GM12878 (cell line): ENCODE measurements at regions not wholly inside any gene's neighbourhood (a gene's known extent, or its start where the extent isn't known, plus 50 kb on each side); places are given as distances from the start of the nearest gene placed in this dataset.

Experiments used
- ATAC-seq: fragments of 200-7000 bp; cut with Tn5 transposase; 3 replicates; pipeline ENCODE4 v1.9.1; 2020; ENCODE audit warnings: mild to moderate bottlenecking, moderate library complexity
- BruUV-seq: library from RNA; stranded (reverse); fragments of 400-500 nt; replicated peaks from 2 replicates; lab custom pipeline; 2021; lab: Mats Ljungman, UMichigan
- CTCF ChIA-PET: fragments of 300-600 bp; sonication (Branson Sonifier 250); formaldehyde crosslinking; extraction: SDS; loops from one replicate; lab custom pipeline; 2021; ENCODE audit warnings: inconsistent platforms; lab: Yijun Ruan, JAX
- POLR2A ChIA-PET: fragments of 350-600 bp; formaldehyde crosslinking; extraction: SDS; loops from one replicate; lab custom pipeline; 2021; ENCODE audit warnings: inconsistent platforms; lab: Charles Lee
- RAD21 ChIA-PET: fragments of 300-600 bp; sonication (Branson Sonifier 250); formaldehyde crosslinking; loops from one replicate; lab custom pipeline; 2023; ENCODE audit warnings: antibody characterized with exemption; ENCODE audit not compliant: unreplicated experiment; lab: Charles Lee
- SMC1A ChIA-PET: fragments of 300-600 bp; sonication (Branson Sonifier 250); formaldehyde crosslinking; loops from one replicate; lab custom pipeline; 2023; ENCODE audit not compliant: unreplicated experiment, uncharacterized antibody; lab: Charles Lee
- DNase-seq: peaks from one replicate; pipeline ENCODE4 v3.0.0-alpha.2; 2011; ENCODE audit warnings: low read depth, low spot score
- FAIRE-seq: peaks from 3 replicates; lab custom pipeline; 2011; peaks lifted over from hg19 to GRCh38; lab: Jason Lieb, UNC
- H2AFZ ChIP-seq: 2 replicates; pipeline ENCODE4 v1.6.0; 2011; ENCODE audit warnings: low read depth, low read length, control low read depth; ENCODE audit not compliant: control insufficient read depth
- H3K27ac ChIP-seq: 2 replicates; pipeline ENCODE4 v1.5.1; 2011; ENCODE audit warnings: control low read depth; ENCODE audit not compliant: control insufficient read depth, insufficient read depth
- H3K27me3 ChIP-seq, 2 experiments: replicated peaks in 1 of 2; 2 replicates each; pipeline versions ENCODE4 v1.6.0 to v1.6.1; 2011; ENCODE audit warnings: low read length in 1 of 2; ENCODE audit not compliant: control insufficient read depth in 2 of 2, insufficient read depth in 2 of 2
- H3K36me3 ChIP-seq, 2 experiments: 2 replicates each; pipeline ENCODE4 v1.5.1; 2011; ENCODE audit warnings: low read length in 1 of 2; ENCODE audit not compliant: control insufficient read depth in 2 of 2, insufficient read depth in 2 of 2
- H3K4me1 ChIP-seq: 2 replicates; pipeline ENCODE4 v1.6.1; 2011; ENCODE audit warnings: mild to moderate bottlenecking, low read length, moderate library complexity, mixed read lengths; ENCODE audit not compliant: control insufficient read depth, insufficient read depth
- H3K4me2 ChIP-seq: 2 replicates; pipeline ENCODE4 v1.6.0; 2011; ENCODE audit warnings: control low read depth; ENCODE audit not compliant: control insufficient read depth, insufficient read depth
- H3K4me3 ChIP-seq: fragments of 200-600 bp; sonication (generic); 2 replicates; pipeline ENCODE4 v1.5.1; 2016
- H3K79me2 ChIP-seq: 2 replicates; pipeline ENCODE4 v1.6.0; 2011; ENCODE audit warnings: low read length; ENCODE audit not compliant: control insufficient read depth, insufficient read depth
- H3K9ac ChIP-seq: 2 replicates; pipeline ENCODE4 v1.8.0; 2011; ENCODE audit warnings: low read length, control low read depth, mixed read lengths; ENCODE audit not compliant: control insufficient read depth, insufficient read depth
- H3K9me3 ChIP-seq: replicated peaks from 3 replicates; pipeline ENCODE4 v1.5.1; 2011; ENCODE audit warnings: mild to moderate bottlenecking, low read length; ENCODE audit not compliant: control insufficient read depth, insufficient read depth
- H4K20me1 ChIP-seq: 2 replicates; pipeline ENCODE4 v1.6.0; 2011; ENCODE audit not compliant: control insufficient read depth, insufficient read depth
- E2F4 ChIP-seq: IDR thresholded peaks from 2 replicates; pipeline ENCODE4 v1.6.1; 2012; ENCODE audit warnings: low read depth, low read length, improper control_type of control experiment
- EED ChIP-seq: sonication (generic); IDR thresholded peaks from 2 replicates; pipeline ENCODE4 v1.6.1; 2016; ENCODE audit warnings: antibody characterized with exemption, low read depth
- HDAC6 ChIP-seq: fragments of 200-600 bp; sonication (generic); IDR thresholded peaks from one replicate; pipeline ENCODE4 v1.8.0; 2017; ENCODE audit warnings: antibody characterized with exemption; ENCODE audit not compliant: unreplicated experiment
- IRF5 ChIP-seq: fragments of 450-650 bp; IDR thresholded peaks from 2 replicates; pipeline ENCODE4 v1.6.1; 2017; ENCODE audit warnings: borderline replicate concordance
- MEF2A ChIP-seq: IDR thresholded peaks from 2 replicates; pipeline ENCODE4 v1.6.1; 2011; ENCODE audit warnings: low read depth, mild to moderate bottlenecking, low read length, moderate library complexity; ENCODE audit not compliant: insufficient read depth
- MTA2 ChIP-seq: fragments of 450-650 bp; IDR thresholded peaks from 2 replicates; pipeline ENCODE4 v1.6.1; 2016; ENCODE audit warnings: low read depth, mild to moderate bottlenecking, moderate library complexity
- NR2C2 ChIP-seq: IDR thresholded peaks from 2 replicates; pipeline ENCODE4 v1.6.1; 2011; ENCODE audit warnings: borderline replicate concordance, low read depth; ENCODE audit not compliant: control insufficient read depth, insufficient read length
- RCOR1 ChIP-seq: conservative IDR thresholded peaks from 2 replicates; pipeline ENCODE4 v1.6.1; 2012; ENCODE audit warnings: low read depth, low read length, improper control_type of control experiment
- TAF1 ChIP-seq: IDR thresholded peaks from 2 replicates; pipeline ENCODE4 v1.6.1; 2011; ENCODE audit warnings: mild to moderate bottlenecking, low read depth, low read length, borderline replicate concordance
- TCF7 ChIP-seq: IDR thresholded peaks from 2 replicates; pipeline ENCODE4 v1.6.1; 2014; ENCODE audit warnings: antibody characterized with exemption, borderline replicate concordance
- ZNF274 ChIP-seq: IDR thresholded peaks from one replicate; pipeline ENCODE4 v1.8.0; 2011; ENCODE audit not compliant: insufficient read length, insufficient read depth
- ZNF384 ChIP-seq: IDR thresholded peaks from 2 replicates; pipeline ENCODE4 v1.6.1; 2012; ENCODE audit warnings: low read depth, mild to moderate bottlenecking, low read length, improper control_type of control experiment, borderline replicate concordance
- WGBS: methylation state at CpG from one replicate; pipeline ENCODE4 v1.1.6; 2016; ENCODE audit warnings: low lambda C conversion rate; ENCODE audit not compliant: insufficient replicate concordance, insufficient coverage; ENCODE audit errors: missing lambda C conversion rate; 5-methylcytosine and 5-hydroxymethylcytosine counted together
- in situ Hi-C: fragments of 300-500 bp; cut with MboI; formaldehyde crosslinking; loops from 9 replicates; pipeline ENCODE4 v1.14.3; 2018; ENCODE audit warnings: mixed read lengths
- intact Hi-C: fragments of 100-400 bp; cut with micrococcal nuclease; formaldehyde crosslinking; loops from one replicate; pipeline ENCODE4 v1.14.2; 2022; ENCODE audit not compliant: unreplicated experiment

- H3K4me2 ChIP-seq, result no peak overlapping the region
Measured at GRCh38 chr17:14902297-14902696, 362.8 kb downstream of the PMP22 start.

More at GRCh38 chr17:14902297-14902696, 362.8 kb downstream of the PMP22 start:
- ChIA-PET SMC1A (no interaction called here), CTCF (no interaction called here)
- Histone ChIP-seq H3K27me3 (no peaks in the 10 kb centered on the region), H3K9me3 (no peaks in the 10 kb centered on the region), H3K4me3 (no peak overlapping the region)
- DNase-seq, result no peak
- TF ChIP-seq MEF2A, result no peak
- no peak for TF ChIP-seq E2F4
- no peak for TF ChIP-seq EED
- no peak for TF ChIP-seq HDAC6
- TF ChIP-seq MTA2, result no peak
- no peak for TF ChIP-seq IRF5
- TF ChIP-seq TAF1, result no peak
- TF ChIP-seq TCF7, result no peak
- no peak for TF ChIP-seq ZNF274
- TF ChIP-seq RCOR1, result no peak
- no peak for TF ChIP-seq ZNF384
- no peak for TF ChIP-seq NR2C2
- TF ChIP-seq, all 136 proteins: peak for 0
- H4K20me1 ChIP-seq, result no peaks in the 10 kb centered on the region
- WGBS, result 10% methylated on average over 3 of the region's 3 CpGs
- H3K27ac ChIP-seq, result no peak overlapping the region
- FAIRE-seq (no peak), ATAC-seq (no peak)
- in situ Hi-C loops, result no loop called here
- no TSS peak for BruUV-seq
- no peaks in the 10 kb centered on the region for H3K4me1 ChIP-seq
- no peak overlapping the region for H2AFZ ChIP-seq
- intact Hi-C loops, result no loop called here
- no peaks in the 10 kb centered on the region for H3K36me3 ChIP-seq
- no peak overlapping the region for H3K9ac ChIP-seq
- POLR2A ChIA-PET, result no interaction called here
- no peaks in the 10 kb centered on the region for H3K79me2 ChIP-seq
- RAD21 ChIA-PET, result no interaction called here
